HEK293 (cell line): ENCODE measurements at regions not wholly inside any gene's neighbourhood (a gene's known extent, or its start where the extent isn't known, plus 50 kb on each side); places are given as distances from the start of the nearest gene placed in this dataset.

Experiments
- CTCF ChIA-PET: fragments of 350-600 bp; formaldehyde crosslinking; extraction: SDS; loops from one replicate; lab custom pipeline; 2021; ENCODE audit warnings: antibody characterized with exemption; lab: Yijun Ruan, JAX
- POLR2A ChIA-PET: fragments of 300-600 bp; formaldehyde crosslinking; extraction: SDS; loops from one replicate; lab custom pipeline; 2020; ENCODE audit warnings: antibody characterized with exemption, inconsistent platforms; lab: Yijun Ruan, JAX
- H3K27ac ChIP-seq: fragments of 200-500 bp; sonication (Bioruptor generic); 2 replicates; pipeline ENCODE4 v1.5.1; 2014; ENCODE audit warnings: low read depth, low read length, control low read depth, inconsistent platforms; ENCODE audit errors: extremely low read depth
- H3K36me3 ChIP-seq, 2 experiments: fragments of 200-500 bp in 1 of 2; sonication (Bioruptor generic) in 1 of 2; 1 replicate in 1 of 2; 2 replicates in 1 of 2; pipeline ENCODE4 v1.5.1; 2014 to 2017; ENCODE audit warnings: inconsistent platforms in 2 of 2, low read length in 2 of 2; ENCODE audit not compliant: control insufficient read depth in 2 of 2, insufficient read depth in 1 of 2
- H3K4me1 ChIP-seq: fragments of 200-500 bp; sonication (Bioruptor generic); 2 replicates; pipeline ENCODE4 v1.5.1; 2014; ENCODE audit warnings: mild to moderate bottlenecking, low read length, inconsistent platforms; ENCODE audit not compliant: control insufficient read depth, insufficient read depth
- H3K4me3 ChIP-seq: 2 replicates; pipeline ENCODE4 v1.5.1; 2011; ENCODE audit warnings: low read depth, mild to moderate bottlenecking, control low read depth, low read length, moderate library complexity
- H3K9me3 ChIP-seq: fragments of 200-500 bp; sonication (Bioruptor generic); 2 replicates; pipeline ENCODE4 v1.5.1; 2014; ENCODE audit warnings: low read depth, low read length, inconsistent platforms; ENCODE audit not compliant: control insufficient read depth, insufficient read depth
- BCL11B ChIP-seq: fragments of 450-650 bp; formaldehyde crosslinking; IDR thresholded peaks from 2 replicates; pipeline ENCODE4 v1.5.1; 2016; ENCODE audit warnings: low read depth, missing biosample characterization, missing genetic modification characterization
- GLIS1 ChIP-seq: fragments of 450-650 bp; formaldehyde crosslinking; IDR thresholded peaks from 2 replicates; pipeline ENCODE4 v1.5.1; 2016; ENCODE audit warnings: missing biosample characterization, missing genetic modification characterization
- HOXA7 ChIP-seq: sonication (generic); formaldehyde crosslinking; IDR thresholded peaks from 2 replicates; pipeline ENCODE4 v1.8.1; 2022; ENCODE audit warnings: missing genetic modification reagents, borderline replicate concordance
- IKZF3 ChIP-seq: fragments of 450-650 bp; IDR thresholded peaks from 2 replicates; pipeline ENCODE4 v1.5.0; 2018; ENCODE audit warnings: missing biosample characterization, mild to moderate bottlenecking, missing genetic modification characterization, moderate library complexity
- KLF7 ChIP-seq: fragments of 450-650 bp; formaldehyde crosslinking; IDR thresholded peaks from 2 replicates; pipeline ENCODE4 v1.5.1; 2016; ENCODE audit warnings: missing biosample characterization, missing genetic modification characterization, borderline replicate concordance
- KLF8 ChIP-seq: fragments of 450-650 bp; formaldehyde crosslinking; IDR thresholded peaks from 2 replicates; pipeline ENCODE4 v1.5.1; 2016; ENCODE audit warnings: missing biosample characterization, missing genetic modification characterization
- REPIN1 ChIP-seq: fragments of 450-650 bp; formaldehyde crosslinking; IDR thresholded peaks from 2 replicates; pipeline ENCODE4 v1.5.1; 2017; ENCODE audit warnings: missing biosample characterization, missing genetic modification characterization, low read depth
- SALL2 ChIP-seq: fragments of 450-650 bp; formaldehyde crosslinking; IDR thresholded peaks from 2 replicates; pipeline ENCODE4 v1.5.0; 2017; ENCODE audit warnings: missing biosample characterization, mild to moderate bottlenecking, missing genetic modification characterization, borderline replicate concordance
- ZBTB1 ChIP-seq: fragments of 450-650 bp; formaldehyde crosslinking; IDR thresholded peaks from 2 replicates; pipeline ENCODE4 v1.5.1; 2016; ENCODE audit warnings: missing biosample characterization, missing genetic modification characterization
- ZBTB48 ChIP-seq: fragments of 450-650 bp; formaldehyde crosslinking; IDR thresholded peaks from 2 replicates; pipeline ENCODE4 v1.5.1; 2016; ENCODE audit warnings: missing biosample characterization, missing genetic modification characterization
- ZFHX2 ChIP-seq: fragments of 450-650 bp; formaldehyde crosslinking; conservative IDR thresholded peaks from 2 replicates; pipeline ENCODE4 v1.5.1; 2016; ENCODE audit warnings: missing biosample characterization, missing genetic modification characterization
- ZNF140 ChIP-seq: fragments of 450-650 bp; formaldehyde crosslinking; IDR thresholded peaks from 2 replicates; pipeline ENCODE4 v1.5.1; 2016; ENCODE audit warnings: missing biosample characterization, missing genetic modification characterization
- ZNF146 ChIP-seq: fragments of 450-650 bp; formaldehyde crosslinking; IDR thresholded peaks from 2 replicates; pipeline ENCODE4 v1.5.1; 2016; ENCODE audit warnings: missing biosample characterization, missing genetic modification characterization
- ZNF184 ChIP-seq: fragments of 450-650 bp; IDR thresholded peaks from 2 replicates; pipeline ENCODE4 v1.5.1; 2018; ENCODE audit warnings: missing biosample characterization, mild to moderate bottlenecking, missing genetic modification characterization
- ZNF2 ChIP-seq: fragments of 450-650 bp; formaldehyde crosslinking; IDR thresholded peaks from 2 replicates; pipeline ENCODE4 v1.5.1; 2016; ENCODE audit warnings: missing biosample characterization, missing genetic modification characterization
- ZNF239 ChIP-seq: fragments of 450-650 bp; formaldehyde crosslinking; IDR thresholded peaks from 2 replicates; pipeline ENCODE4 v1.5.1; 2016; ENCODE audit warnings: missing biosample characterization, missing genetic modification characterization
- ZNF621 ChIP-seq: fragments of 450-650 bp; formaldehyde crosslinking; IDR thresholded peaks from 2 replicates; pipeline ENCODE4 v1.5.1; 2017; ENCODE audit warnings: missing biosample characterization, missing genetic modification characterization
- ZNF623 ChIP-seq: fragments of 450-650 bp; formaldehyde crosslinking; IDR thresholded peaks from 2 replicates; pipeline ENCODE4 v1.5.1; 2016; ENCODE audit warnings: missing biosample characterization, missing genetic modification characterization
- TF ChIP-seq, protein P1 (sequence below): fragments of 450-650 bp; formaldehyde crosslinking; IDR thresholded peaks from 2 replicates; pipeline ENCODE4 v1.5.1; 2017; ENCODE audit warnings: missing biosample characterization, missing genetic modification characterization
- TF ChIP-seq, protein P2 (sequence below): fragments of 450-650 bp; formaldehyde crosslinking; IDR thresholded peaks from 2 replicates; pipeline ENCODE4 v1.5.1; 2016; ENCODE audit warnings: missing biosample characterization, missing genetic modification characterization
- TF ChIP-seq, protein P3 (sequence below): fragments of 450-650 bp; formaldehyde crosslinking; IDR thresholded peaks from 2 replicates; pipeline ENCODE4 v1.5.1; 2016; ENCODE audit warnings: missing biosample characterization, missing genetic modification characterization
- TF ChIP-seq, protein P4 (sequence below): fragments of 450-650 bp; formaldehyde crosslinking; IDR thresholded peaks from 2 replicates; pipeline ENCODE4 v1.5.1; 2016; ENCODE audit warnings: missing biosample characterization, missing genetic modification characterization
- TF ChIP-seq, protein P5 (sequence below): fragments of 450-650 bp; IDR thresholded peaks from 2 replicates; pipeline ENCODE4 v1.5.1; 2018; ENCODE audit warnings: missing biosample characterization, mild to moderate bottlenecking, missing genetic modification characterization
- TF ChIP-seq, protein P6 (sequence below): fragments of 450-650 bp; formaldehyde crosslinking; IDR thresholded peaks from 2 replicates; pipeline ENCODE4 v1.5.1; 2017; ENCODE audit warnings: missing biosample characterization, missing genetic modification characterization

DNA sequence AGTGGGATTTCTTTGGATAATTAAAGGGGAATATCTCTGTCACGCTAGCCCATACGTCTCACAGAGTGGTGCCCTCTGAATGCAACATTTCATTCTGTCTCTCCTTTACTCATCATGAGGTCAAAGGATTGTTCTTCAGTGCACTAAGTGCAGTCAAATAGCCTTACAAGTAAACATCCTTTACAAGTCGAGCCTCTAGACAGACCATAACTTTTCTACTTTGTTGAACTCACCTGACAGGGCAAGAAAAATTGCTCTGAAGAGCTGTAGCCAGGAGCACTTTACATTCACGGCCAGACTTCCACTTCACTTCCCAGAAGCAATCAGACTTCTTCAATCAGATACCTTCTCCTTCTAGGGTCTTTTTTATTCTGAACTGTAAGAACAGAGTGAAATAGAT, 768.0 kb upstream of the TMPRSS15 start:
- H3K27ac ChIP-seq, result no peak overlapping the region
- H3K9me3 ChIP-seq, result 0 out of 2 replicates have a peak, but pooled peaks cover 2% of the 10 kb centered on the region
- TF ChIP-seq, protein P1, sequence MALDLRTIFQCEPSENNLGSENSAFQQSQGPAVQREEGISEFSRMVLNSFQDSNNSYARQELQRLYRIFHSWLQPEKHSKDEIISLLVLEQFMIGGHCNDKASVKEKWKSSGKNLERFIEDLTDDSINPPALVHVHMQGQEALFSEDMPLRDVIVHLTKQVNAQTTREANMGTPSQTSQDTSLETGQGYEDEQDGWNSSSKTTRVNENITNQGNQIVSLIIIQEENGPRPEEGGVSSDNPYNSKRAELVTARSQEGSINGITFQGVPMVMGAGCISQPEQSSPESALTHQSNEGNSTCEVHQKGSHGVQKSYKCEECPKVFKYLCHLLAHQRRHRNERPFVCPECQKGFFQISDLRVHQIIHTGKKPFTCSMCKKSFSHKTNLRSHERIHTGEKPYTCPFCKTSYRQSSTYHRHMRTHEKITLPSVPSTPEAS, result no peak
- TF ChIP-seq ZNF623 (tag by site-specific recombination), result no peak
- no peak for TF ChIP-seq ZNF621 (tag by site-specific recombination)
- TF ChIP-seq, protein P2, sequence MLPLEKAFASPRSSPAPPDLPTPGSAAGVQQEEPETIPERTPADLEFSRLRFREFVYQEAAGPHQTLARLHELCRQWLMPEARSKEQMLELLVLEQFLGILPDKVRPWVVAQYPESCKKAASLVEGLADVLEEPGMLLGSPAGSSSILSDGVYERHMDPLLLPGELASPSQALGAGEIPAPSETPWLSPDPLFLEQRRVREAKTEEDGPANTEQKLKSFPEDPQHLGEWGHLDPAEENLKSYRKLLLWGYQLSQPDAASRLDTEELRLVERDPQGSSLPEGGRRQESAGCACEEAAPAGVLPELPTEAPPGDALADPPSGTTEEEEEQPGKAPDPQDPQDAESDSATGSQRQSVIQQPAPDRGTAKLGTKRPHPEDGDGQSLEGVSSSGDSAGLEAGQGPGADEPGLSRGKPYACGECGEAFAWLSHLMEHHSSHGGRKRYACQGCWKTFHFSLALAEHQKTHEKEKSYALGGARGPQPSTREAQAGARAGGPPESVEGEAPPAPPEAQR (tag by site-specific recombination), result no peak
- TF ChIP-seq REPIN1 (tag by site-specific recombination), result no peak
- POLR2A ChIA-PET, result no interaction called here
- CTCF ChIA-PET, result no interaction called here
- no peaks in the 10 kb centered on the region for H3K4me1 ChIP-seq
- H3K4me3 ChIP-seq, result no peak overlapping the region
- H3K36me3 ChIP-seq, result no peaks in the 10 kb centered on the region

DNA sequence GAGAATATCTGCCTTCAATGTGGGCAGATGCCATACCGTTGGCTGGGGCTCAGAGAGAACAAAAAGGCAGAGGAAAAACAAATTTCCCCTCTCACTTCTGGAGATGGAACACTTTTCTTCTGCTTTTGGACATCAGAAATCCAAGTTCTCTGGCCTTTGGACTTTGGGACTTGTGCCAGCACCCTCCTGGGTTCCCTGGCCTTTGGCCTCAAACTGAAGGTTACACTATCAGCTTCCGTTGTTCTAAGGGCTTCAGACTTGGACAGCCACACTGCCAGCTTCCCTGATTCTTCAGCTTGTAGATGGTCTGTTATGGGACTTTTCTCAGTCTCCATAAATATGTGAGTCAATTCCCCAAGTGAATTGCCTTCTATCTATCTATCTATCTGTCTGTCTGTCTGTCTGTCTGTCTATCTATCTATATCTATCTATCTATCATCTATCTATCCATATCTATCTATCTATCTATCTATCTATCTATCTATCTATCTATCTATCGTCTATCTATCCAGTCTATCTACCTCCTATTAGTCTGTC, 778.1 kb upstream of the TMPRSS15 start:
- Histone ChIP-seq H3K4me3 (no peak overlapping the region), H3K4me1 (no peaks in the 10 kb centered on the region), H3K9me3 (no peaks in the 10 kb centered on the region; the same call in 1 of the 2 replicates), H3K27ac (no peak overlapping the region), H3K36me3 (no peaks in the 10 kb centered on the region)
- ChIA-PET CTCF (no interaction called here), POLR2A (no interaction called here)
- TF ChIP-seq ZNF184 (tag by site-specific recombination) (no peak), ZNF2 (tag by site-specific recombination) (no peak), ZBTB1 (tag by site-specific recombination) (no peak), ZNF146 (tag by site-specific recombination) (no peak), IKZF3 (tag by site-specific recombination) (no peak), BCL11B (tag by site-specific recombination) (no peak), ZBTB48 (tag by site-specific recombination) (no peak), HOXA7 (CRISPR knock-in tag) (no peak), SALL2 (no peak), KLF7 (tag by site-specific recombination) (no peak), ZFHX2 (tag by site-specific recombination) (no peak), ZNF239 (tag by site-specific recombination) (no peak), GLIS1 (tag by site-specific recombination) (no peak), KLF8 (no peak), ZNF140 (no peak)
- TF ChIP-seq, protein P3, sequence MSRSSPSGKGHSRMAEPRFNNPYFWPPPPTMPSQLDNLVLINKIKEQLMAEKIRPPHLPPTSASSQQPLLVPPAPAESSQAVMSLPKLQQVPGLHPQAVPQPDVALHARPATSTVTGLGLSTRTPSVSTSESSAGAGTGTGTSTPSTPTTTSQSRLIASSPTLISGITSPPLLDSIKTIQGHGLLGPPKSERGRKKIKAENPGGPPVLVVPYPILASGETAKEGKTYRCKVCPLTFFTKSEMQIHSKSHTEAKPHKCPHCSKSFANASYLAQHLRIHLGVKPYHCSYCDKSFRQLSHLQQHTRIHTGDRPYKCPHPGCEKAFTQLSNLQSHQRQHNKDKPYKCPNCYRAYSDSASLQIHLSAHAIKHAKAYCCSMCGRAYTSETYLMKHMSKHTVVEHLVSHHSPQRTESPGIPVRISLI (tag by site-specific recombination), result no peak
- TF ChIP-seq, protein P4, sequence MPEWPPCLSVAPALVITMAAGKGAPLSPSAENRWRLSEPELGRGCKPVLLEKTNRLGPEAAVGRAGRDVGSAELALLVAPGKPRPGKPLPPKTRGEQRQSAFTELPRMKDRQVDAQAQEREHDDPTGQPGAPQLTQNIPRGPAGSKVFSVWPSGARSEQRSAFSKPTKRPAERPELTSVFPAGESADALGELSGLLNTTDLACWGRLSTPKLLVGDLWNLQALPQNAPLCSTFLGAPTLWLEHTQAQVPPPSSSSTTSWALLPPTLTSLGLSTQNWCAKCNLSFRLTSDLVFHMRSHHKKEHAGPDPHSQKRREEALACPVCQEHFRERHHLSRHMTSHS (tag by site-specific recombination), result no peak
- TF ChIP-seq, protein P5, sequence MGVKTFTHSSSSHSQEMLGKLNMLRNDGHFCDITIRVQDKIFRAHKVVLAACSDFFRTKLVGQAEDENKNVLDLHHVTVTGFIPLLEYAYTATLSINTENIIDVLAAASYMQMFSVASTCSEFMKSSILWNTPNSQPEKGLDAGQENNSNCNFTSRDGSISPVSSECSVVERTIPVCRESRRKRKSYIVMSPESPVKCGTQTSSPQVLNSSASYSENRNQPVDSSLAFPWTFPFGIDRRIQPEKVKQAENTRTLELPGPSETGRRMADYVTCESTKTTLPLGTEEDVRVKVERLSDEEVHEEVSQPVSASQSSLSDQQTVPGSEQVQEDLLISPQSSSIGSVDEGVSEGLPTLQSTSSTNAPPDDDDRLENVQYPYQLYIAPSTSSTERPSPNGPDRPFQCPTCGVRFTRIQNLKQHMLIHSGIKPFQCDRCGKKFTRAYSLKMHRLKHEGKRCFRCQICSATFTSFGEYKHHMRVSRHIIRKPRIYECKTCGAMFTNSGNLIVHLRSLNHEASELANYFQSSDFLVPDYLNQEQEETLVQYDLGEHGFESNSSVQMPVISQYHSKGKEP, result no peak
- TF ChIP-seq, protein P6, sequence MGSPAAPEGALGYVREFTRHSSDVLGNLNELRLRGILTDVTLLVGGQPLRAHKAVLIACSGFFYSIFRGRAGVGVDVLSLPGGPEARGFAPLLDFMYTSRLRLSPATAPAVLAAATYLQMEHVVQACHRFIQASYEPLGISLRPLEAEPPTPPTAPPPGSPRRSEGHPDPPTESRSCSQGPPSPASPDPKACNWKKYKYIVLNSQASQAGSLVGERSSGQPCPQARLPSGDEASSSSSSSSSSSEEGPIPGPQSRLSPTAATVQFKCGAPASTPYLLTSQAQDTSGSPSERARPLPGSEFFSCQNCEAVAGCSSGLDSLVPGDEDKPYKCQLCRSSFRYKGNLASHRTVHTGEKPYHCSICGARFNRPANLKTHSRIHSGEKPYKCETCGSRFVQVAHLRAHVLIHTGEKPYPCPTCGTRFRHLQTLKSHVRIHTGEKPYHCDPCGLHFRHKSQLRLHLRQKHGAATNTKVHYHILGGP (tag by site-specific recombination), result no peak
